ENCODE measurements at regions not wholly inside any gene's neighbourhood (a gene's known extent, or its start where the extent isn't known, plus 50 kb on each side); places are given as distances from the start of the nearest gene placed in this dataset.

- TF ChIP-seq, protein P1, sequence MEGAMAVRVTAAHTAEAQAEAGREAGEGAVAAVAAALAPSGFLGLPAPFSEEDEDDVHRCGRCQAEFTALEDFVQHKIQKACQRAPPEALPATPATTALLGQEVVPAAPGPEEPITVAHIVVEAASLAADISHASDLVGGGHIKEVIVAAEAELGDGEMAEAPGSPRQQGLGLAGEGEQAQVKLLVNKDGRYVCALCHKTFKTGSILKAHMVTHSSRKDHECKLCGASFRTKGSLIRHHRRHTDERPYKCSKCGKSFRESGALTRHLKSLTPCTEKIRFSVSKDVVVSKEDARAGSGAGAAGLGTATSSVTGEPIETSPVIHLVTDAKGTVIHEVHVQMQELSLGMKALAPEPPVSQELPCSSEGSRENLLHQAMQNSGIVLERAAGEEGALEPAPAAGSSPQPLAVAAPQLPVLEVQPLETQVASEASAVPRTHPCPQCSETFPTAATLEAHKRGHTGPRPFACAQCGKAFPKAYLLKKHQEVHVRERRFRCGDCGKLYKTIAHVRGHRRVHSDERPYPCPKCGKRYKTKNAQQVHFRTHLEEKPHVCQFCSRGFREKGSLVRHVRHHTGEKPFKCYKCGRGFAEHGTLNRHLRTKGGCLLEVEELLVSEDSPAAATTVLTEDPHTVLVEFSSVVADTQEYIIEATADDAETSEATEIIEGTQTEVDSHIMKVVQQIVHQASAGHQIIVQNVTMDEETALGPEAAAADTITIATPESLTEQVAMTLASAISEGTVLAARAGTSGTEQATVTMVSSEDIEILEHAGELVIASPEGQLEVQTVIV (IDR thresholded peaks at IDR 0.05; ENCODE audit: borderline replicate concordance, partially characterized antibody), result no peak
- TF ChIP-seq, protein P2, sequence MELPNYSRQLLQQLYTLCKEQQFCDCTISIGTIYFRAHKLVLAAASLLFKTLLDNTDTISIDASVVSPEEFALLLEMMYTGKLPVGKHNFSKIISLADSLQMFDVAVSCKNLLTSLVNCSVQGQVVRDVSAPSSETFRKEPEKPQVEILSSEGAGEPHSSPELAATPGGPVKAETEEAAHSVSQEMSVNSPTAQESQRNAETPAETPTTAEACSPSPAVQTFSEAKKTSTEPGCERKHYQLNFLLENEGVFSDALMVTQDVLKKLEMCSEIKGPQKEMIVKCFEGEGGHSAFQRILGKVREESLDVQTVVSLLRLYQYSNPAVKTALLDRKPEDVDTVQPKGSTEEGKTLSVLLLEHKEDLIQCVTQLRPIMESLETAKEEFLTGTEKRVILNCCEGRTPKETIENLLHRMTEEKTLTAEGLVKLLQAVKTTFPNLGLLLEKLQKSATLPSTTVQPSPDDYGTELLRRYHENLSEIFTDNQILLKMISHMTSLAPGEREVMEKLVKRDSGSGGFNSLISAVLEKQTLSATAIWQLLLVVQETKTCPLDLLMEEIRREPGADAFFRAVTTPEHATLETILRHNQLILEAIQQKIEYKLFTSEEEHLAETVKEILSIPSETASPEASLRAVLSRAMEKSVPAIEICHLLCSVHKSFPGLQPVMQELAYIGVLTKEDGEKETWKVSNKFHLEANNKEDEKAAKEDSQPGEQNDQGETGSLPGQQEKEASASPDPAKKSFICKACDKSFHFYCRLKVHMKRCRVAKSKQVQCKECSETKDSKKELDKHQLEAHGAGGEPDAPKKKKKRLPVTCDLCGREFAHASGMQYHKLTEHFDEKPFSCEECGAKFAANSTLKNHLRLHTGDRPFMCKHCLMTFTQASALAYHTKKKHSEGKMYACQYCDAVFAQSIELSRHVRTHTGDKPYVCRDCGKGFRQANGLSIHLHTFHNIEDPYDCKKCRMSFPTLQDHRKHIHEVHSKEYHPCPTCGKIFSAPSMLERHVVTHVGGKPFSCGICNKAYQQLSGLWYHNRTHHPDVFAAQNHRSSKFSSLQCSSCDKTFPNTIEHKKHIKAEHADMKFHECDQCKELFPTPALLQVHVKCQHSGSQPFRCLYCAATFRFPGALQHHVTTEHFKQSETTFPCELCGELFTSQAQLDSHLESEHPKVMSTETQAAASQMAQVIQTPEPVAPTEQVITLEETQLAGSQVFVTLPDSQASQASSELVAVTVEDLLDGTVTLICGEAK (IDR thresholded peaks at IDR 0.05; ENCODE audit: borderline replicate concordance), result no peak
- no peak for TF ChIP-seq CBX3 (IDR thresholded peaks at IDR 0.05; ENCODE audit: borderline replicate concordance, low read depth)
- TF ChIP-seq, protein P3, sequence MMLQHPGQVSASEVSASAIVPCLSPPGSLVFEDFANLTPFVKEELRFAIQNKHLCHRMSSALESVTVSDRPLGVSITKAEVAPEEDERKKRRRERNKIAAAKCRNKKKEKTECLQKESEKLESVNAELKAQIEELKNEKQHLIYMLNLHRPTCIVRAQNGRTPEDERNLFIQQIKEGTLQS (IDR thresholded peaks at IDR 0.05; ENCODE audit: borderline replicate concordance, extremely low read depth, low read depth, low read length), result no peak
- TF ChIP-seq CEBPZ (IDR thresholded peaks at IDR 0.05; ENCODE audit: low read depth, low read length), result no peak
- TF ChIP-seq YY1 (IDR thresholded peaks at IDR 0.05; ENCODE audit: low read depth, low read length), result no peak
Observed at GRCh38 chr6:56742122-56742791, 99.6 kb upstream of the DST start (continued).
